H1 (cell line): ENCODE measurements at regions not wholly inside any gene's neighbourhood (a gene's known extent, or its start where the extent isn't known, plus 50 kb on each side); places are given as distances from the start of the nearest gene placed in this dataset.

Source experiments
- BACH1 ChIP-seq: IDR thresholded peaks from 2 replicates; pipeline ENCODE4 v1.6.1; 2012; ENCODE audit warnings: low read length, improper control_type of control experiment
- BCL11A ChIP-seq, 2 experiments: IDR thresholded peaks; one replicate each; pipeline ENCODE4 v1.6.1; 2011; ENCODE audit warnings: low read depth in 2 of 2, low read length in 2 of 2, mild to moderate bottlenecking in 2 of 2
- CBX5 ChIP-seq: fragments of 300-800, 300-1000 bp; sonication (generic); IDR thresholded peaks from 2 replicates; pipeline ENCODE4 v1.7.1; 2016; ENCODE audit warnings: antibody characterized with exemption, low read length, low read depth
- JUN ChIP-seq: IDR thresholded peaks from 2 replicates; pipeline ENCODE4 v1.6.1; 2011; ENCODE audit warnings: low read depth, mild to moderate bottlenecking, improper control_type of control experiment, low read length
- KDM1A ChIP-seq: fragments of 200-600, 300-600 bp; sonication (generic); IDR thresholded peaks from 2 replicates; pipeline ENCODE4 v1.7.1; 2016; ENCODE audit warnings: mild to moderate bottlenecking, low read length, borderline replicate concordance
- NRF1 ChIP-seq: IDR thresholded peaks from 2 replicates; pipeline ENCODE4 v1.6.1; 2011; ENCODE audit warnings: mild to moderate bottlenecking, low read depth, low read length, improper control_type of control experiment
- POLR2A ChIP-seq, 2 experiments: IDR thresholded peaks; 1 replicate in 1 of 2; 2 replicates in 1 of 2; pipeline ENCODE4 v1.6.1; 2011; ENCODE audit warnings: low read depth in 2 of 2, low read length in 2 of 2, mild to moderate bottlenecking in 2 of 2; ENCODE audit errors: control extremely low read depth in 1 of 2
- TEAD4 ChIP-seq: IDR thresholded peaks from 2 replicates; pipeline ENCODE4 v1.6.1; 2012; ENCODE audit warnings: low read depth, low read length, inconsistent platforms, mixed read lengths
- ZNF274 ChIP-seq: IDR thresholded peaks from 2 replicates; pipeline ENCODE4 v1.7.0; 2012; ENCODE audit warnings: low read length, borderline replicate concordance; ENCODE audit errors: extremely low read depth
- TF ChIP-seq, protein P1 (sequence below), 3 experiments: IDR thresholded peaks; 1 replicate in 2 of 3; 2 replicates in 1 of 3; pipeline versions ENCODE4 v1.5.1 to v1.6.1; 2011; ENCODE audit warnings: low read length in 3 of 3, mild to moderate bottlenecking in 3 of 3, inconsistent platforms in 2 of 3, low read depth in 1 of 3, moderate library complexity in 1 of 3; ENCODE audit not compliant: insufficient read depth in 1 of 3; ENCODE audit errors: control extremely low read depth in 1 of 3

DNA sequence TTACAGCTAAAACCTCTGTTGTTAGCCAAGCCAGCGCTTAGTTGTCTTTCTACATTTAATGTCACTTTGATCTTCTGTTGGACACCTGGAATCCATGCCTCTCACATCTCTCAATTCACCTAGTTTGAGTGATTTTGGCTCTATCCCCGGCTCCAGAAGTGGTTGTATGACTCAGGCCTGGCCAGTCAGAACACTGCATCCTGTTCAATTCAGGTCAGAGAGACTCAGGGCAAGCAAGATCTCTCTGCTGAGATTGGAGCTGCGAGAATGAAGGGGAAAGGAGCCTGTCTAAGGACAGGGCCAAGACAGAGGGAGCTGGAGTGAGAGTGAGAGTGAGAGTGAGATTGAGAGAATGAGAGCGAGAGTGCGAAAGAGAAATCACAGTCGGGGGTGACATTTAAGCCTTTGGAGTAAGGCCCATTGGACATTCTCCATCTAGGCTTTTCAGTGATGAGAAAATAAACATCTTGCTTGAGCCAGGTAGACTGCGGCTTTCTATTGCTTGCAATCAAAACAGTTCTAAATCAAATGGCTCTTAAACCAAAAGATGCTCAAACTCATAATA lies 83.3 kb upstream of the DYNC1I1 start:
- TF ChIP-seq, protein P1, sequence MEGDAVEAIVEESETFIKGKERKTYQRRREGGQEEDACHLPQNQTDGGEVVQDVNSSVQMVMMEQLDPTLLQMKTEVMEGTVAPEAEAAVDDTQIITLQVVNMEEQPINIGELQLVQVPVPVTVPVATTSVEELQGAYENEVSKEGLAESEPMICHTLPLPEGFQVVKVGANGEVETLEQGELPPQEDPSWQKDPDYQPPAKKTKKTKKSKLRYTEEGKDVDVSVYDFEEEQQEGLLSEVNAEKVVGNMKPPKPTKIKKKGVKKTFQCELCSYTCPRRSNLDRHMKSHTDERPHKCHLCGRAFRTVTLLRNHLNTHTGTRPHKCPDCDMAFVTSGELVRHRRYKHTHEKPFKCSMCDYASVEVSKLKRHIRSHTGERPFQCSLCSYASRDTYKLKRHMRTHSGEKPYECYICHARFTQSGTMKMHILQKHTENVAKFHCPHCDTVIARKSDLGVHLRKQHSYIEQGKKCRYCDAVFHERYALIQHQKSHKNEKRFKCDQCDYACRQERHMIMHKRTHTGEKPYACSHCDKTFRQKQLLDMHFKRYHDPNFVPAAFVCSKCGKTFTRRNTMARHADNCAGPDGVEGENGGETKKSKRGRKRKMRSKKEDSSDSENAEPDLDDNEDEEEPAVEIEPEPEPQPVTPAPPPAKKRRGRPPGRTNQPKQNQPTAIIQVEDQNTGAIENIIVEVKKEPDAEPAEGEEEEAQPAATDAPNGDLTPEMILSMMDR (IDR thresholded peaks at IDR 0.05; ENCODE audit: control extremely low read depth in 1 of 3, insufficient read depth in 1 of 3, low read depth in 1 of 3, low read length in 3 of 3) = no peak
- TF ChIP-seq JUN = no peak
- no peak for TF ChIP-seq BCL11A (IDR thresholded peaks at IDR 0.05; ENCODE audit: low read depth in 2 of 2, low read length in 2 of 2)
- no peak for TF ChIP-seq ZNF274
- no peak for TF ChIP-seq BACH1
- TF ChIP-seq NRF1 = no peak
- TF ChIP-seq KDM1A = no peak
- TF ChIP-seq CBX5 = no peak
- TF ChIP-seq TEAD4 = no peak
- TF ChIP-seq POLR2A (IDR thresholded peaks at IDR 0.05; ENCODE audit: control extremely low read depth in 1 of 2, low read depth in 2 of 2, low read length in 2 of 2) = no peak
